Coronary artery (tissue), 2 donors: ENCODE measurements at regions not wholly inside any gene's neighbourhood (a gene's known extent, or its start where the extent isn't known, plus 50 kb on each side); places are given as distances from the start of the nearest gene placed in this dataset.
"Not testable (repeated sequence)": the region's sequence is repeated elsewhere in the genome, so short reads cannot be mapped to it uniquely, and the experiment has no call there.

Source experiments
- DNase-seq: peaks from one replicate; pipeline ENCODE4 v3.0.0-alpha.2; 2017; ENCODE audit warnings: low spot score
- H3K27ac ChIP-seq, 2 donors: fragments of 200-600 bp; sonication (generic); one replicate each; pipeline ENCODE4 v1.5.1; 2016 to 2019
- H3K4me3 ChIP-seq: fragments of 200-600 bp; sonication (generic); 2 replicates; pipeline ENCODE4 v1.5.1; 2016; ENCODE audit warnings: mild to moderate bottlenecking, moderate library complexity
- TF ChIP-seq, protein P1 (sequence below): fragments of 200-600 bp; sonication (generic); IDR thresholded peaks from one replicate; pipeline ENCODE4 v1.5.1; 2019; ENCODE audit warnings: antibody characterized with exemption

DNA sequence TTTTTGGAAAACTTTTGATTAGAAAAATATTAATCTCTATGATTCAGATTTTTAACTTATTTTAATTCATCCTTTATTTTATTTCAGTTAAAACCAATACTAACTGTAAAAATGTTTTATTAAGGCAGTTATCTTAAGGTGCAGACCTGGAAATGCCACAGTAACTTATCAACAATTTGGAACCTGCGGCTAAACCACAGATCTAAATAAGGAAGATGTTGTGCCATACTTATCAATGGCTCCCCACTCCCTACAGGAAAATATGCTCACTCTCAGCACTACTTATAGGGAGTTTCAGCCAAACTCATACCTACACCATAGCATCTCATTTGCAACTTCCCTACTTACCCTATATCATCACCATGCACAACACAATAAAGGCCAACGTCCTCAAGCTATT is 226.9 kb upstream of the KYNU start:
- no peak for DNase-seq

DNA sequence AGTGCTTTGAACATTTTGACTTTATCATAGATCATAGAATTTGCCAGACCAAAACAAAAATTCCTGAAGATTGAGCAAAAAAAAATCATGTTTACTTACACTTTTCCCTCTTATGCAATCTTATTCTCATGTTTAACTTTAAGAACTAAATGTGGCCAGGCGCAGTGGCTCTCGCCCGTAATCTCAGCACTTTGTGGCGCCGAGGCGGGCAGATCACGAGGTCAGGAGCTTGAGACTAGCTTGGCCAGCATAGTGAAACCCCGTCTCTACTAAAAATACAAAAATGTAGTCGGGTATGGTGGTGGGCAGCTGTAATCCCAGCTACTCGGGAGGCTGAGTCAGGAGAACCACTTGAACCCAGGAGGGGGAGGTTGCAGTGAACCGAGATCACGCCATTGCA is 227.9 kb upstream of the KYNU start:
- TF ChIP-seq, protein P1, sequence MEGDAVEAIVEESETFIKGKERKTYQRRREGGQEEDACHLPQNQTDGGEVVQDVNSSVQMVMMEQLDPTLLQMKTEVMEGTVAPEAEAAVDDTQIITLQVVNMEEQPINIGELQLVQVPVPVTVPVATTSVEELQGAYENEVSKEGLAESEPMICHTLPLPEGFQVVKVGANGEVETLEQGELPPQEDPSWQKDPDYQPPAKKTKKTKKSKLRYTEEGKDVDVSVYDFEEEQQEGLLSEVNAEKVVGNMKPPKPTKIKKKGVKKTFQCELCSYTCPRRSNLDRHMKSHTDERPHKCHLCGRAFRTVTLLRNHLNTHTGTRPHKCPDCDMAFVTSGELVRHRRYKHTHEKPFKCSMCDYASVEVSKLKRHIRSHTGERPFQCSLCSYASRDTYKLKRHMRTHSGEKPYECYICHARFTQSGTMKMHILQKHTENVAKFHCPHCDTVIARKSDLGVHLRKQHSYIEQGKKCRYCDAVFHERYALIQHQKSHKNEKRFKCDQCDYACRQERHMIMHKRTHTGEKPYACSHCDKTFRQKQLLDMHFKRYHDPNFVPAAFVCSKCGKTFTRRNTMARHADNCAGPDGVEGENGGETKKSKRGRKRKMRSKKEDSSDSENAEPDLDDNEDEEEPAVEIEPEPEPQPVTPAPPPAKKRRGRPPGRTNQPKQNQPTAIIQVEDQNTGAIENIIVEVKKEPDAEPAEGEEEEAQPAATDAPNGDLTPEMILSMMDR: no peak
- Histone ChIP-seq H3K4me3 (no peak overlapping the region), H3K27ac (no peak overlapping the region)
- no peak for DNase-seq

More for the DNA sequence above, 226.9 kb upstream of the KYNU start:
- H3K4me3 ChIP-seq: no peak overlapping the region
- TF ChIP-seq, protein P1: no peak
- no peak overlapping the region for H3K27ac ChIP-seq

DNA sequence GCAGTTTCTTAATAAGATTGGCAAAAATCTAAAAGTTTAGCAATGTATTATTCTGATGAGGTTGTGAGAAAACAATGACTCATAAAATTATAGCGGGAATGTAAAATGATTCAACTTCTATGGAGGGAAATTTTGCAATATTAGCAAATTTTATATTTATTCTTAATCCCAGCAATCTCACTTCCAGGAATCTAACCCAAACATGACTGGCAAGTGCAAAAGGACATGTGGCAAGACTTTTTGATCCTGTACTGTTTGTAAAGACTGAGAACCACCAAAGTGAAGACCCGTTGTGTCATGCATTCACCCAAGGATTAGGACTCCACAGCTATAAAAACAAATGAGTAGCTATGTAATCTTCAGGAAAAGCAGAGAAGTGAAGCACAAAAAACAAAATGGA is 234.8 kb upstream of the KYNU start:
- no peak for DNase-seq
- no peak overlapping the region for H3K4me3 ChIP-seq
- H3K27ac ChIP-seq: no peak overlapping the region
- TF ChIP-seq, protein P1: no peak

DNA sequence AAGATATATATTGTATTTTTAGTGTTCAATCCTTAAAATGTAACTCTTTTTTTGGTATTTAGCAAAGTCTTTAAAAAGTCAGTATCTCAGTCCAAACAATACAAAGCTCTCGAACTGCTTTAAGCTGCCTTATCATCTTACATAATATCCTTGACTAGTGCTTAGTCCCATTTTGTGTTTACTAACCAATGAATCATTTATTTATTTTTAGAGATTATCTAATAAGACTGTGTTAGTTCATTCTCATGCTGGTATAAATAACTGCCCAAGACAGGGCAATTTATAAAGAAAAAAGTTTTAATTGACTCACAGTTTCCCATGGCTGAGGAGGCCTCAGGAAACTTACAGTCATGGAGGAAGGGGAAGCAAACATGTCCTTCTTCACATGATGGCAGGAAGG is 248.3 kb upstream of the KYNU start:
- TF ChIP-seq, protein P1: no peak
- DNase-seq: no peak
- no peak overlapping the region for H3K27ac ChIP-seq
- H3K4me3 ChIP-seq: no peak overlapping the region

DNA sequence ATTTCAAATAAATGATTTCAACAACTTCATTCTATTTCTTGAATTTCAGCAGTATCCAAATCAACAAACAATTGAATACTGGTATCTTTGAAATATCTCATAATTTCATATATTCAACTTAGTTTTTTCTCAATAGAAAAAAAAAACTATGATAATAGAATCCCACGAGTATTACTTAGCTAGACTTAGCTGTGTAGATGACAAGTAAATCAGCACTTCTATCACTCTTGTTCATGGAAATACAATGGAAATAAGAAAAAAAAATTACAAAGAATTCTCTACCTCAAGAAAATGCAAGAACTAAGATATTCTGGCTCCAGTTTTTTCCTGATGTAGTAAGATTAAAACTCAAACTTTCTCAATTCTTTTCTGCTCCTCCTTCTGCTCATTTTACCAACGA is 256.2 kb upstream of the KYNU start:
- DNase-seq: no peak
- Histone ChIP-seq H3K27ac (no peak overlapping the region), H3K4me3 (no peak overlapping the region)
- TF ChIP-seq, protein P1: no peak

DNA sequence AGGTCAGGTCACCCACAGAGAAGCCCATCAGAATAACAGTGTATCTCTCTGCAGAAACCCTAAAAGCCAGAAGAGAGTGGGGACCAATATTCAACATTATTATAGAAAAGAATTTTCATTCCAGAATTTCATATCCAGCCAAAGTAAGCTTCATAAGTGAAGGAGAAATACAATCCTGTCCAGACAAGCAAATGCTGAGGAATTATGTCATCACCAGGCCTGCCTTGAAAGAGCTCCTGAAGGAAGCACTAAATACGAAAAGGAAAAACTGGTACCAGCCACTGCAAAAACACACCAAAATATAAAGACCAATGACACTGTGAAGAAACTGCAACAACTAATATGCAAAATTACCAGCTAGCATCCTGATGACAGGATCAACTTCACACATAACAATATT is 260.0 kb upstream of the KYNU start:
- no peak overlapping the region for H3K27ac ChIP-seq
- DNase-seq: no peak
- H3K4me3 ChIP-seq: no peak overlapping the region
- TF ChIP-seq, protein P1: no peak

DNA sequence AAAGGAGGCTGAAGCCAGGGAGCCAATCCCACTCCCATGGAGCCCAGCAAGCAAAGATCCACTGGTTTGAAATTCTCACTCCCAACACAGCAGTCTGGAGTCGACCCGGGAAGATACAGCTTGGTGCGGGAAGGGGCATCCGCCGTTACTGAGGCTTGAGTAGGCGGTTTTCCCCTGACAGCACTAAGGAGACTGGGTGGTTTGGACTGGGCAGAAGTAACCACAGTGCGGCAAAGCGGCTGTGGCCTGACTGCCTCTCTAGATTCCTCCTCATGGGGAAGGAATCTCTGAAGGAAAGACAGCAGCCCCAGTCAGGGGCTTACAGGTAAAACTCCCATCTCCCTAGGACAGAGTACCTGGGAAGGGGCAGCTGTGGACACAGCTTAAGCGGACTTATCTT is 261.6 kb upstream of the KYNU start:
- Histone ChIP-seq H3K4me3 (no peak overlapping the region), H3K27ac (no peak overlapping the region)
- no peak for DNase-seq
- TF ChIP-seq, protein P1: no peak

DNA sequence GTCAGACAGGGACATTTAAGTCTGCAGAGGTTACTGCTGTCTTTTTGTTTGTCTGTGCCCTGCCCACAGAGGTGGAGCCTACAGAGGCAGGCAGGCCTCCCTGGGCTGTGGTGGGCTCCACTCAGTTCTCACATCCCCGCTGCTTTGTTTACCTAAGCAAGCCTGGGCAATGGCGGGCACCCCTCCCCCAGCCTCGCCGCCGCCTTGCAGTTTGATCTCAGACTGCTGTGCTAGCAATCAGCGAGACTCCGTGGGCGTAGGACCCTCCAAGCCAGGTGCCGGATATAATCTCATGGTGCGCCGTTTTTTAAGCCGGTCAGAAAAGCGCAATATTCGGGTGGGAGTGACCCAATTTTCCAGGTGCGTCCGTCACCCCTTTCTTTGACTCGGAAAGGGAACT is 264.3 kb upstream of the KYNU start:
- not testable (repeated sequence) for H3K4me3 ChIP-seq, H3K27ac ChIP-seq, DNase-seq
